DND-41 (cell line): ENCODE measurements at regions not wholly inside any gene's neighbourhood (a gene's known extent, or its start where the extent isn't known, plus 50 kb on each side); places are given as distances from the start of the nearest gene placed in this dataset.

Source experiments
- EZH2 ChIP-seq: IDR thresholded peaks from 3 replicates; pipeline ENCODE4 v1.6.1; 2012; ENCODE audit warnings: borderline replicate concordance, low read depth, mild to moderate bottlenecking, moderate library complexity, low read length, inconsistent platforms; ENCODE audit not compliant: severe bottlenecking
- TF ChIP-seq, protein P1 (sequence below): IDR thresholded peaks from 2 replicates; pipeline ENCODE4 v1.5.1; 2012; ENCODE audit warnings: borderline replicate concordance, low read length, moderate library complexity, mild to moderate bottlenecking; ENCODE audit not compliant: poor library complexity, severe bottlenecking; ENCODE audit errors: extremely low read depth

- TF ChIP-seq, protein P1, sequence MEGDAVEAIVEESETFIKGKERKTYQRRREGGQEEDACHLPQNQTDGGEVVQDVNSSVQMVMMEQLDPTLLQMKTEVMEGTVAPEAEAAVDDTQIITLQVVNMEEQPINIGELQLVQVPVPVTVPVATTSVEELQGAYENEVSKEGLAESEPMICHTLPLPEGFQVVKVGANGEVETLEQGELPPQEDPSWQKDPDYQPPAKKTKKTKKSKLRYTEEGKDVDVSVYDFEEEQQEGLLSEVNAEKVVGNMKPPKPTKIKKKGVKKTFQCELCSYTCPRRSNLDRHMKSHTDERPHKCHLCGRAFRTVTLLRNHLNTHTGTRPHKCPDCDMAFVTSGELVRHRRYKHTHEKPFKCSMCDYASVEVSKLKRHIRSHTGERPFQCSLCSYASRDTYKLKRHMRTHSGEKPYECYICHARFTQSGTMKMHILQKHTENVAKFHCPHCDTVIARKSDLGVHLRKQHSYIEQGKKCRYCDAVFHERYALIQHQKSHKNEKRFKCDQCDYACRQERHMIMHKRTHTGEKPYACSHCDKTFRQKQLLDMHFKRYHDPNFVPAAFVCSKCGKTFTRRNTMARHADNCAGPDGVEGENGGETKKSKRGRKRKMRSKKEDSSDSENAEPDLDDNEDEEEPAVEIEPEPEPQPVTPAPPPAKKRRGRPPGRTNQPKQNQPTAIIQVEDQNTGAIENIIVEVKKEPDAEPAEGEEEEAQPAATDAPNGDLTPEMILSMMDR = no peak
- TF ChIP-seq EZH2 = no peak
These were observed 752.1 kb upstream of the PCDH20 start for GRCh38 chr13:62167650-62168172.
